Kidney (tissue), 13 donors: ENCODE measurements at regions not wholly inside any gene's neighbourhood (a gene's known extent, or its start where the extent isn't known, plus 50 kb on each side); places are given as distances from the start of the nearest gene placed in this dataset.

ENCODE experiments used
- DNase-seq, 5 donors: peaks; one replicate each; pipeline ENCODE4 v3.0.0-alpha.2; 2013 to 2020
- FAIRE-seq: peaks from 2 replicates; lab custom pipeline; 2012; peaks lifted over from hg19 to GRCh38; lab: Jason Lieb, UNC
- H3K27ac ChIP-seq, 2 donors: one replicate each; pipeline ENCODE4 v1.7.0; 2013; ENCODE audit warnings: low read depth in 2 of 2, low read length in 2 of 2, inconsistent platforms in 1 of 2
- H3K27me3 ChIP-seq: one replicate; pipeline ENCODE4 v1.7.1; 2013; ENCODE audit warnings: low read length, inconsistent platforms; ENCODE audit not compliant: control insufficient read depth, insufficient read depth
- H3K36me3 ChIP-seq, 3 donors: one replicate each; pipeline versions ENCODE4 v1.7.0 to v1.7.1; 2013; ENCODE audit warnings: low read length in 3 of 3, control low read depth in 1 of 3, inconsistent platforms in 1 of 3; ENCODE audit not compliant: insufficient read depth in 3 of 3, control insufficient read depth in 2 of 3
- H3K4me1 ChIP-seq, 3 donors: one replicate each; pipeline versions ENCODE4 v1.7.0 to v1.7.1; 2013; ENCODE audit warnings: low read length in 3 of 3, inconsistent platforms in 1 of 3, low read depth in 1 of 3; ENCODE audit not compliant: control insufficient read depth in 2 of 3, insufficient read depth in 2 of 3
- H3K4me3 ChIP-seq, 3 donors: one replicate each; pipeline versions ENCODE4 v1.7.0 to v1.8.1; 2013; ENCODE audit warnings: low read length in 3 of 3, control low read depth in 1 of 3, inconsistent platforms in 1 of 3
- H3K9ac ChIP-seq, 3 donors: one replicate each; pipeline versions ENCODE4 v1.7.0 to v1.7.1; 2013; ENCODE audit warnings: low read length in 3 of 3, control low read depth in 1 of 3, inconsistent platforms in 1 of 3
- H3K9me3 ChIP-seq, 3 donors: one replicate each; pipeline versions ENCODE4 v1.7.0 to v1.7.1; 2013; ENCODE audit warnings: low read length in 3 of 3, control low read depth in 1 of 3, inconsistent platforms in 1 of 3; ENCODE audit not compliant: control insufficient read depth in 2 of 3, insufficient read depth in 1 of 3
- intact Hi-C: fragments of 100-400 bp; cut with DNase I; formaldehyde crosslinking; loops from one replicate; pipeline ENCODE4 v1.11.1; 2022
- TF ChIP-seq, protein P1 (sequence below): IDR thresholded peaks from 3 replicates; pipeline ENCODE4 v1.5.1; 2012; ENCODE audit warnings: mild to moderate bottlenecking, moderate library complexity, borderline replicate concordance; ENCODE audit not compliant: insufficient read depth; ENCODE audit errors: extremely low read depth
- donor health status: control.
- donor health status: control.
- donor health status: control.
- donor health status: control.
- donor health status: control.
- donor health status: DM: yes; HTN: yes; CAD: no.
- donor health status: Normal renal cell carcinoma (clear cell type).

DNA sequence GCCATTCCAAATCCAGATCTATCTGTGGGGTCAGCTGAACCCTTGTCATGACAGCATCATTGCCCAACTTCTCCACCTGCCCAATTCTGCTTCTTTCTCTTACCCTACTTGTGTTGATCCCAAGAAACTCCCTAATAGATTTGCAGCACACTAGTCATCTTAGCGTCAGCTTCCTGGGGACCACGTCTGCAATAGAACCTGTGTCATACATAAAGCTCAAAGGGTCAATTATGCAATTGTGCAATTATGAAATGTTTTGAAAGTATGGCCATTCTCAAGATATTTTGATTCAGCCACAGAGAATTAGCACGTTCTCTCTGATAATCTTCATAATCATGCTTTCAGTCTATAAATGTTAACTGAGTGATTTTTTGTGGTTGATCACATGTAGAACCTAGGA is 87.4 kb upstream of the PAPPA start:
- intact Hi-C loops: no loop called here
- no peak overlapping the region for H3K4me3 ChIP-seq
- no peaks in the 10 kb centered on the region for H3K36me3 ChIP-seq
- TF ChIP-seq, protein P1, sequence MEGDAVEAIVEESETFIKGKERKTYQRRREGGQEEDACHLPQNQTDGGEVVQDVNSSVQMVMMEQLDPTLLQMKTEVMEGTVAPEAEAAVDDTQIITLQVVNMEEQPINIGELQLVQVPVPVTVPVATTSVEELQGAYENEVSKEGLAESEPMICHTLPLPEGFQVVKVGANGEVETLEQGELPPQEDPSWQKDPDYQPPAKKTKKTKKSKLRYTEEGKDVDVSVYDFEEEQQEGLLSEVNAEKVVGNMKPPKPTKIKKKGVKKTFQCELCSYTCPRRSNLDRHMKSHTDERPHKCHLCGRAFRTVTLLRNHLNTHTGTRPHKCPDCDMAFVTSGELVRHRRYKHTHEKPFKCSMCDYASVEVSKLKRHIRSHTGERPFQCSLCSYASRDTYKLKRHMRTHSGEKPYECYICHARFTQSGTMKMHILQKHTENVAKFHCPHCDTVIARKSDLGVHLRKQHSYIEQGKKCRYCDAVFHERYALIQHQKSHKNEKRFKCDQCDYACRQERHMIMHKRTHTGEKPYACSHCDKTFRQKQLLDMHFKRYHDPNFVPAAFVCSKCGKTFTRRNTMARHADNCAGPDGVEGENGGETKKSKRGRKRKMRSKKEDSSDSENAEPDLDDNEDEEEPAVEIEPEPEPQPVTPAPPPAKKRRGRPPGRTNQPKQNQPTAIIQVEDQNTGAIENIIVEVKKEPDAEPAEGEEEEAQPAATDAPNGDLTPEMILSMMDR: no peak
- no peak overlapping the region for H3K27ac ChIP-seq
- no peak for DNase-seq
- FAIRE-seq: no peak
- H3K9ac ChIP-seq: no peak overlapping the region
- H3K9me3 ChIP-seq: no peaks in the 10 kb centered on the region
- H3K27me3 ChIP-seq: no peaks in the 10 kb centered on the region
- no peaks in the 10 kb centered on the region for H3K4me1 ChIP-seq

DNA sequence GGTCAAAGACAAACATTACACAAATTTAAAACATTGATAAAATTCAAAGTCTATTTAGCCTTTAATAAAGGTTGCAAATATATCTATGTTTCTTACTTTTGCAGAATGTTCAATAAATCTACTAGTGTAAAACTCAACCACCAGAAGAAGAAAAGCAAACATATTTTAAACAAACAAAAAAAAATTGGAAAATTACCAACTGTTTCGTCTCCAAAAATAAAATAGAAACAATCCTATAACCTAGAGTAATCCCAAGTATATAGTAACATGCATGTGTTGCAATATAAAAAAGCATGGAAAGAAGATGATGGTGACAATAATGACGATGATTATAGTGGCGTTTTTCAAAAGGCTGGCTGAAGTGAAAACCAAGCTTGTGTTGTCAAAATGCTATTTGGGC is 86.0 kb upstream of the PAPPA start:
- Histone ChIP-seq H3K9me3 (no peaks in the 10 kb centered on the region), H3K36me3 (no peaks in the 10 kb centered on the region), H3K4me3 (no peak overlapping the region), H3K9ac (no peak overlapping the region), H3K27me3 (no peaks in the 10 kb centered on the region), H3K27ac (no peak overlapping the region), H3K4me1 (no peaks in the 10 kb centered on the region)
- TF ChIP-seq, protein P1: no peak
- DNase-seq (no peak), FAIRE-seq (peak; percentile 47)
- intact Hi-C loops: no loop called here

DNA sequence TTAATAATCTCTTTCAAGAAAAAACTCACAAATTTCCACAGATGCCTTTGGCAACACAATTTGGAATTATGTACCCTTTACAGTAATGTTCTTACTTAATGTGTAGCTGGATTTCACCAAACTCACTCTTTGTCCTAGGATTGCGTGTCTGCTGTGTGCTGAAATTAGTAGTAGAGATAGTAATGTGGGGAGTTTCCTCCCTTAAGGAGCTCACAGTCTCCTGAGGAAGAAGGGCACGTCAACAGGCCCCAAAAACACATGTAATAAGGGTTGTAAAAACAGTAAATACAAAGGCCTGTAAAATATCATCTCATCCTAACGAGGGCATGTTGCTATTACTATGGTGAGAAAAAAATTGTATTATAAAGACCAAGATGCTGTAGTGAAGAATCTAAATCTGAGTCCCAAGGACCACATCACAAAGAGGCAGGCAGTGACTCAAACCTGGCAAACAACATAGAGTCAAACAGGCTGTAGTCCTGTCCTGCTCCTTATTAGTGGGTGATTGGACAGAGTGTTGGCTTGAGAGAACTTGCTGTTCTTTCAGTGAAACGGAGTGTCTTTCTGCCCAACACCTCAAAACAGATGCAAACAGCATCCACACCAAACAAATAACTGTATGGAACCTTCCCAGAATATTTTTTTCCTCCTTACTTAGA is 83.2 kb upstream of the PAPPA start:
- Histone ChIP-seq H3K27ac (no peak overlapping the region), H3K4me1 (no peaks in the 10 kb centered on the region), H3K4me3 (no peak overlapping the region), H3K9ac (no peak overlapping the region), H3K36me3 (no peaks in the 10 kb centered on the region), H3K9me3 (no peaks in the 10 kb centered on the region), H3K27me3 (no peaks in the 10 kb centered on the region)
- FAIRE-seq: no peak
- DNase-seq: no peak
- TF ChIP-seq, protein P1: no peak
- intact Hi-C loops: no loop called here

DNA sequence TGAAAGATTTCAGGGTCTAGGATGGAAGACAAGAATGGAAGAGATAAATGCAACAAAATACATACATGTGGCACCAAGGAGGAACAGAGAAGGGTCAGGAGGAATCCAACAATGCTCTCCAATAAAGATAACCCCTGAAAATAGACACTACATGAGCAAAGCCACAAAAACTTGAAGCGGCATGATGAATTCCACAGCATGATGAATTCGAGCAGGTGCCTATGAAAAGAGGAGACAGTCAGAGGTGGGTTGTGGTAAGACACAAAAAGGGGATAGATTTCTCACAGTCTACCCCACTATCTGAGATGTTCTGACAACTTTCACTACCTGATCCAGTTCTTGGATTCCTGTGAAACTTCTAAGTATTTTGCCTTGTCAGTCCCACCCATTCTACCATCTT is 81.5 kb upstream of the PAPPA start:
- Histone ChIP-seq H3K36me3 (no peaks in the 10 kb centered on the region), H3K27me3 (no peaks in the 10 kb centered on the region), H3K4me3 (no peak overlapping the region), H3K9me3 (no peaks in the 10 kb centered on the region), H3K9ac (no peak overlapping the region), H3K4me1 (no peaks in the 10 kb centered on the region), H3K27ac (no peak overlapping the region)
- TF ChIP-seq, protein P1: no peak
- DNase-seq (no peak), FAIRE-seq (no peak)
- intact Hi-C loops: no loop called here
